ENCODE measurements at regions not wholly inside any gene's neighbourhood (a gene's known extent, or its start where the extent isn't known, plus 50 kb on each side); places are given as distances from the start of the nearest gene placed in this dataset.

- TF ChIP-seq RAD21 (IDR thresholded peaks at IDR 0.05; ENCODE audit: low read length), result no peak
- no peak for TF ChIP-seq FOS (IDR thresholded peaks at IDR 0.05; ENCODE audit: low read depth, low read length)
- TF ChIP-seq BHLHE40 (IDR thresholded peaks at IDR 0.05; ENCODE audit: low read depth, low read length), result no peak
- TF ChIP-seq RFX5 (IDR thresholded peaks at IDR 0.05; ENCODE audit: low read depth, low read length), result no peak
- TF ChIP-seq CHD1 (IDR thresholded peaks at IDR 0.05; ENCODE audit: low read depth, low read length), result no peak
- TF ChIP-seq CTCF (conservative IDR thresholded peaks at IDR 0.05; ENCODE audit: low read depth, low read length), result no peak
- TF ChIP-seq SMC3 (IDR thresholded peaks at IDR 0.05; ENCODE audit: low read depth, low read length), result no peak
- TF ChIP-seq RCOR1 (IDR thresholded peaks at IDR 0.05; ENCODE audit: insufficient replicate concordance, low read length), result no peak
- no peak for TF ChIP-seq POLR2A (IDR thresholded peaks at IDR 0.05; ENCODE audit: low read depth, low read length)
- no peak for TF ChIP-seq MAFK (IDR thresholded peaks at IDR 0.05; ENCODE audit: low read depth, low read length)
- TF ChIP-seq MAZ (IDR thresholded peaks at IDR 0.05; ENCODE audit: borderline replicate concordance, low read depth, low read length), result no peak
- TF ChIP-seq USF2 (IDR thresholded peaks at IDR 0.05; ENCODE audit: low read depth, low read length), result no peak
- TF ChIP-seq ELK1 (IDR thresholded peaks at IDR 0.05; ENCODE audit: borderline replicate concordance, low read depth, low read length), result no peak
- no peak for TF ChIP-seq NFE2L2 (IDR thresholded peaks at IDR 0.05; ENCODE audit: low read depth, low read length)
- no peak for TF ChIP-seq CEBPB (IDR thresholded peaks at IDR 0.05; ENCODE audit: low read depth, low read length)
- TF ChIP-seq MXI1 (IDR thresholded peaks at IDR 0.05; ENCODE audit: borderline replicate concordance, low read depth, low read length), result no peak
- intact Hi-C loops (cut with micrococcal nuclease), result loop anchor here (10.0 kb wide), 1 partner anchor 143 kb away; no protein-coding TSS in a partner anchor
- no peak overlapping the region for H2AFZ ChIP-seq (replicated peaks; ENCODE audit: low read length, poor library complexity)
- H3K18ac ChIP-seq (ENCODE audit: low read depth, low read length), result no peak overlapping the region
- H3K79me1 ChIP-seq (ENCODE audit: low read depth in 1 of 2, low read length in 2 of 2), result no peaks in the 10 kb centered on the region
- no CpG with 5 or more reads among the region's 2 CpGs for WGBS, 2 experiments (ENCODE audit: extremely low coverage in 2 of 2, insufficient read length in 1 of 2)
- no peak overlapping the region for H3K27ac ChIP-seq (ENCODE audit: insufficient read depth, low read length)
- H3K56ac ChIP-seq (ENCODE audit: extremely low read depth, insufficient read depth, low read length), result no peak overlapping the region
- POLR2A ChIA-PET (ENCODE audit: unreplicated experiment), result no interaction called here
- no peak overlapping the region for H2BK20ac ChIP-seq (ENCODE audit: low read depth, low read length)
- DNase-seq (no peak), ATAC-seq (ENCODE audit: low read depth) (no peak)
- no peaks in the 10 kb centered on the region for H4K20me1 ChIP-seq (ENCODE audit: insufficient read depth, low read length)
- H4K8ac ChIP-seq (ENCODE audit: low read depth in 2 of 2, low read length in 2 of 2), result no peak overlapping the region
- no TSS peak for BruUV-seq (replicated peaks)
- no peaks in the 10 kb centered on the region for H3K9me3 ChIP-seq (ENCODE audit: control insufficient read depth, insufficient read depth, low read length)
- H2BK5ac ChIP-seq (ENCODE audit: low read depth, low read length, poor library complexity, severe bottlenecking), result no peak overlapping the region
- no peak overlapping the region for H2AK5ac ChIP-seq (ENCODE audit: low read depth, low read length)
- CTCF ChIA-PET, result no interaction called here
- no peak overlapping the region for H3K4me2 ChIP-seq (ENCODE audit: low read depth, low read length)
- no peaks in the 10 kb centered on the region for H3K9me1 ChIP-seq (ENCODE audit: insufficient read depth, low read length)
- in situ Hi-C loops (cut with MboI; ENCODE audit: low sequenced_read_pairs), result no loop called here
- H3K4me3 ChIP-seq (ENCODE audit: insufficient read depth, low read depth, low read length), result no peak overlapping the region
- no peaks in the 10 kb centered on the region for H3K4me1 ChIP-seq (ENCODE audit: control insufficient read depth, insufficient read depth, low read length)
- no peak overlapping the region for H3K23ac ChIP-seq (ENCODE audit: low read depth, low read length)
- H3K9ac ChIP-seq (ENCODE audit: low read depth, low read length), result no peak overlapping the region
- H2AK9ac ChIP-seq (replicated peaks; ENCODE audit: low read depth, low read length, poor library complexity), result no peak overlapping the region
- H4K91ac ChIP-seq (ENCODE audit: insufficient read depth, low read depth, low read length), result no peak overlapping the region
- no peak overlapping the region for H3K14ac ChIP-seq (replicated peaks; ENCODE audit: low read depth, low read length)
- H3K27me3 ChIP-seq (ENCODE audit: control insufficient read depth, insufficient read depth, low read length), result no peaks in the 10 kb centered on the region
- no peaks in the 10 kb centered on the region for H3K36me3 ChIP-seq (ENCODE audit: control insufficient read depth, insufficient read depth, low read length)
- H2BK15ac ChIP-seq (ENCODE audit: low read depth, low read length), result no peak overlapping the region
- H2BK120ac ChIP-seq (ENCODE audit: low read depth, low read length), result no peak overlapping the region
- H3K4ac ChIP-seq (ENCODE audit: low read depth, low read length), result no peak overlapping the region
- dilution Hi-C loops (cut with HindIII; ENCODE audit: low sequenced_read_pairs, unreplicated experiment), result no loop called here
- H4K5ac ChIP-seq (ENCODE audit: low read depth, low read length), result no peak overlapping the region
Observed at GRCh38 chr4:130812117-130812765, 1716.3 kb downstream of the C4orf33 start.

Measured in IMR-90 (cell line).